HG03520 (cell line): ENCODE measurements at regions not wholly inside any gene's neighbourhood (a gene's known extent, or its start where the extent isn't known, plus 50 kb on each side); places are given as distances from the start of the nearest gene placed in this dataset.
"Not testable (repeated sequence)": the region's sequence is repeated elsewhere in the genome, so short reads cannot be mapped to it uniquely, and the experiment has no call there.

Experiments
- ATAC-seq: cut with Tn5 transposase; IDR thresholded peaks from one replicate; pipeline ENCODE4 v1.9.1; 2021; ENCODE audit warnings: mild to moderate bottlenecking, moderate library complexity; ENCODE audit not compliant: unreplicated experiment

- ATAC-seq, result no peak
Measured at GRCh38 chr9:96067004-96067403, 191.5 kb downstream of the ERCC6L2 start.

DNA sequence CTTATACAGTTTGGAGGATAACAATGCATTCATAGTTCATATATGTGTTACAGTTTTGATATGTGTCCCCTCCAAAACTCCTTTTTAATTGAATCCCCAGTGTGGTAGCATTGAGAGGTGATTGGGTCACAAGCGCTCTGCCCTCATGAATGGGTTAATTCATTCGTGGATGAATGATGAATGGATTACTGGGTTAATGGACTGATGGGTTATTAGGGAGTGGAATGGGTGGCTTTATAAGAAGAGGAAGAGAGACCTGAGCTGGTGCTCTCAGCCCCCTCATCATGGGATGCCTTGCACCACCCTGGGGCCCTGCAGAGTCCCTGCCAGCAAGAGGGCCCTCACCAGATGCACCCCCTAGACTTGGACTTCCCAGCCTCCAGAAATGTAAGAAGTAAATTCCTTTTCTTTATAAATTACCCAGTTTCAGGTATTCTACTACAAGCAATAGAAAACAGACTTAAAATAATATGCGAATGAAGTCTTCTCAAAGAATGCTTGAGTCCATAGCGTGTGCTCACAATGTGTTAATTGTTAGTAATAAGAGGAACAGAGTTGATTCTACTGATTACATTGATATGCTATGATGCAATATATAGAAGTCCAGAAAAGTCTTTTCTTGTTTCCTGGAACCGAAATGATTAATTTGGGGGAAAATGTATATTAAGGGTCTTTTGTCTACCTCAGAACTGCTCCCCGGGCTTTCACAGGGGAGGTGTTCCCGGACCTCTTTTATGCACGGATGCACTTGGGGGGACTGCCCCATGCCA, 190.2 kb downstream of the ERCC6L2 start:
- no peak for ATAC-seq

- ATAC-seq, result no peak
Measured at GRCh38 chr9:96064826-96065481, 189.5 kb downstream of the ERCC6L2 start.

GRCh38 chr9:96062854-96063253, 187.4 kb downstream of the ERCC6L2 start:
- ATAC-seq, result no peak

DNA sequence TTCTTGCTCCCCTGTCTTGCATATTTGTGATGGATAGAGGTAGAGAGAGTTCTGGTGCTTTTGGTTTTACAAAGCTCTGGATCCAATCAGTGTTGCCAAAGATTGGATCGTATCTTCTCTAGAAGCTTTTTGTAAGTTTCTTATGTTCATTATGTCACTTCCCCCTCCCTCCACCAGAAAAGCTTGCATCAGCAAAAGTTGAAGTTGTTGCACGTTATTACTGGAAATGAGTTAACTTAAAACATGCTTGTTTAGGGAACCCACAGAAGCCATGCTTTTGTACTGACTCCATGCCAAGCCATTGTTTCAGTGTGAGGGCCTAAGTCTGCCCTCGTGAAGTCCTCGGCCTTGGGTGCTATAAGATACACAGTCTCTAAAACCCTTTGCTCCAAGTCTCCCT, 186.5 kb downstream of the ERCC6L2 start:
- ATAC-seq, result no peak

- no peak for ATAC-seq
Measured at GRCh38 chr9:96061293-96061987, 185.9 kb downstream of the ERCC6L2 start.

GRCh38 chr9:96058218-96058617, 182.7 kb downstream of the ERCC6L2 start:
- no peak for ATAC-seq

- no peak for ATAC-seq
Measured at GRCh38 chr9:96057155-96057554, 181.7 kb downstream of the ERCC6L2 start.

DNA sequence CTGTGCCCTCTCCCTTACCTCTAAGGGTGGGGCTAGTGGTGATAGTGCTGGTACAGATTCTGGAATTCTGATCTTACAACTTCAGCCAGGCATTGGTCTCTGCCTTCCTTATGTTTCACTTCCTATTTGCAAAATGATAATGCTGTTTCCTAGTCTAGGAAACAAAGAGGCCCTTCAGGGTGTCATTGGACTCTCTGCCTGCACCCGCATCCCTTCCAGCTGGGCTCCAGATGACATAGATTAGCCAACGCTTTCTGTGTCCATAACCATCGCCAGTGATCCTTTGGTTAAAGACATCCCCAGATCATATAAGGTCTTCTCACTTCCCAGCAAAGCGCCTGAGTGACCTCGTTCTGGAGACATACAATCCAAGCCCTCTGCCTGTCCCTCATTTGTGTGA, 180.7 kb downstream of the ERCC6L2 start:
- ATAC-seq, result no peak

DNA sequence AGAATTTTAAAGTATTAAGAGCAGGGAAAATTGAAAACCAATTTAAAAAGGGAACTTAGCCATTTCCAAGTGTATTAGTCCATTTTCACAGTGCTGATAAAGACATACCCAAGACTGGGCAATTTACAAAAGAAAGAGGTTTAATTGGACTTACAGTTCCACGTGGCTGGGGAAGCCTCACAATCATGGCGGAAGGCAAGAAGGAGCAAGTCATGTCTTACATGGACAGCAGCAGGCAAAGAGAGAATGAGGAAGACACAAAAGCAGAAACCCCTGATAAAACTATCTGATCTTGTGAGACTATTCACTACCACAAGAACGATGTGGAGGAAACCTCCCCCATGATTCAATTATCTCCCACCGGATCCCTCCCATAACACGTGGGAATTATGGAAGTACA, 178.8 kb downstream of the ERCC6L2 start:
- ATAC-seq, result not testable (repeated sequence)

DNA sequence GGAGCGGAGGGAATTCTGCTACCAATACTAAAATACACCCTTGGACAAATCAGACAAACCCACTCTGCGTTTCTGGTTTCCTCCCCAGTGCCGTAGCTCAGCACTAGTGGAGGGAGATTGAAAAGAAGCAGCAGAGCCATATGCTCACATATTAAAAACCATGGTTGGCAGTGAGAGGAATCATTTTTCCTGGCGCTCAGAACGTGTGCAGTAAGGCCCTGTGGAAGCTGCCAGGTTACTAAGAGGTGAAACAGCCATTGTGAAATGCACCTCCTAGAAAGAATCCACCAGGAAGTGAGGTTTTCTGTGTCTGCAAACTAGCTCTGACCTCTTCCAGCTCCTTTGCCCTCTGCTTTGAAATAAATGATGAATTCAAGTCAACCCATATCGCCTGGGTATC, 177.2 kb downstream of the ERCC6L2 start:
- no peak for ATAC-seq

- ATAC-seq, result no peak
Measured at GRCh38 chr9:96051423-96051822, 175.9 kb downstream of the ERCC6L2 start.

GRCh38 chr9:96050861-96051155, 175.3 kb downstream of the ERCC6L2 start:
- ATAC-seq, result no peak

GRCh38 chr9:96050048-96050860, 174.8 kb downstream of the ERCC6L2 start:
- no peak for ATAC-seq

GRCh38 chr9:96048956-96049831, 173.7 kb downstream of the ERCC6L2 start:
- ATAC-seq, result no peak

DNA sequence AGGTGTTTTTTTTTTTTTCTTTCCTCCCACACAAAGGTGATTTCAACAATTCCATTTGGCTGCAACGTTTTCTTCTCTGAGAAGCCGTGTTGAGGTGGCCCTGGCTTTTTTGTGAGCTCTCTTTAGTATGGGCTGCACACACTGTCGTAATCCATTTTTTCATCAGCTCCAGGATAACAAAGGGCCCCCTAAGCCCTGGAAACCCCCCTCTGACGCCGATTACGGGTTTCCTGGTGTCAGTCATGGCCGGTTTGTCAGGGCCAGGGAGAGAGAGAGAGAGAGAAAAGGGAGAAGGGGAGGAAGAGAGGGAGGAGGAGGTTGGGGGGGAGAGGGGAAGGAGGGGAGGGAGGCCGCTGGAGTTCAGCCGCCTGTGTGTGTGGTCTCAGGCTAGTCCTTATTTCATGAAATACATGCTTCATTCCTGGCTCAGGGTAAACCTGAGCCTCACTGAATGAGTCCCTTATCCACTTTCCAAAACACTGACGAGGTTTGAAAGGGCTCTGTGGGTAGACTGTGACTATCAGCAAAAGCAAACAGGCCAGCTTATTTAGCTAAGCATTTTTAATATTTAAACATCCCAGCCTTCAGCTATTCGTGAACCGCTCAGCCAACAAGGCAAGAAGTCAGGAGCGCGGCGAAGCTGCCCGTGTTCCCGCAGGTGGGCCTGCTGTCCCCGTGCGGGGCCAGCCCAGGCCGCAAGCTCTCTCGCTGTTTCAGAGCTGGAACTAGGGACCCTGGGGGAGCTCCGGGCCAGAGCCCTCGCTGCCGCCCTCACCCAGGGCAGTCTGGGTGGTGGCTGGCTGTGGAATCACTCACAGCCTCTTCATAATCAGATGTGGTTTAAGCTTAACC, 172.8 kb downstream of the ERCC6L2 start:
- no peak for ATAC-seq

DNA sequence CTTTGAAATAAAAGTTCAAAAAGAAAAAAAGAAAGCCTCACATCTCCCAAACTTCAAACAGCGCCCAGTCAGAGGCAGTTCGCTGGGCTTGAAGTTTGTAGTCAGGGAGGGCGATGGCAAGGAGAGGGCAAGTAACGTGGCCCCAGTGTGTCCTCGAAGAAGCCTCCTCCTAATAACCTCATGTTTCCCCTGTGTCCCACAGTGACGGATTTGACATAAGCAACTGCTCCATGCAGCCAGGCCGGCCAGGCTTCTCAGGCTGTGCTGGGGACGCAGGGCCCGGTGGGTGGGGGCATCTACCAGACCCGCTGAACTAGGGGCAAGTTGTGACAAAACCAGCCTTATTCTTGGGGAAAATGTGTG, 172.2 kb downstream of the ERCC6L2 start:
- no peak for ATAC-seq

GRCh38 chr9:96047116-96047639, 171.7 kb downstream of the ERCC6L2 start:
- ATAC-seq, result no peak

DNA sequence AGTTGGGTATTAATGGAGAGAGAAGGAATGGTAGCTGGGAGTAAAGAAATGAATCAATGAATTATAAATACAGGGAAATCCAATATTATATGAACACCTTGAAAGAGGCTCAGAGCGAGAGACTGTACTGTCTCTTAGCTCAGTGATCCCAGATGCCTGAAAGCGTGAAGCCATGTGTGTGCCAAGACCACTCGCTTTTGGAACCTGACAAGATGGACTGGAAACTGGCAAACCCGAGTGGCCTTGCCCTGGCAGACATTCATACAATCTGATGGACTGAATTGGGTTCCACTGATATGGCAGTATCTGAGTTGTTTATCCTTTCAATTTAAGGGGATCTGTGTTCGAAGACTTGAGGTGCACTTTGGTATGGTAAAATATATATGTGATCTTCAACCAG, 170.3 kb downstream of the ERCC6L2 start:
- ATAC-seq, result no peak
